ENCODE measurements at regions not wholly inside any gene's neighbourhood (a gene's known extent, or its start where the extent isn't known, plus 50 kb on each side); places are given as distances from the start of the nearest gene placed in this dataset.

GRCh38 chr18:29457316-29457889, 1280.5 kb upstream of the CDH2 start:
- no peak overlapping the region for H3K27ac ChIP-seq (ENCODE audit: insufficient read length, low read depth, low read length)
- H3K27me3 Mint-ChIP-seq (ENCODE audit: low read depth) = no peaks in the 10 kb centered on the region
- no peaks in the 10 kb centered on the region for H3K9me3 ChIP-seq (ENCODE audit: control insufficient read depth, low read depth, low read length)
- no peak overlapping the region for H3K56ac ChIP-seq (ENCODE audit: insufficient read length, low read depth, low read length)
- no peak overlapping the region for H3K4me2 ChIP-seq (ENCODE audit: insufficient read depth, insufficient read length, low read length)
- H3K14ac ChIP-seq (ENCODE audit: insufficient read depth, low read length) = no peak overlapping the region
- H4K20me1 ChIP-seq (ENCODE audit: control insufficient read depth, insufficient read depth, insufficient read length) = no peaks in the 10 kb centered on the region
- no peak overlapping the region for H3K9ac ChIP-seq (ENCODE audit: extremely low read depth, insufficient read length, low read length)
- H3K36me3 Mint-ChIP-seq (ENCODE audit: insufficient read depth in 1 of 3, low read depth in 3 of 3) = no peaks in the 10 kb centered on the region
- no peak overlapping the region for H2BK12ac ChIP-seq (ENCODE audit: insufficient read length, low read depth, low read length)
- H3K18ac ChIP-seq (ENCODE audit: insufficient read length, low read depth, low read length) = no peak overlapping the region
- H3K4me3 Mint-ChIP-seq = no peak overlapping the region
- H3K23me2 ChIP-seq (ENCODE audit: insufficient read length, low read depth, low read length, poor library complexity, severe bottlenecking) = no peaks in the 10 kb centered on the region
- no peaks in the 10 kb centered on the region for H3K79me1 ChIP-seq (ENCODE audit: insufficient read depth, low read depth, low read length, poor library complexity, severe bottlenecking)
- H3K27ac Mint-ChIP-seq = no peak overlapping the region
- no peak overlapping the region for H3T11ph ChIP-seq (ENCODE audit: low read length)
- no peak overlapping the region for H2AFZ ChIP-seq (ENCODE audit: low read length)
- no peak overlapping the region for H3K23ac ChIP-seq (ENCODE audit: insufficient read length, low read depth, low read length)
- no peak overlapping the region for H3K4ac ChIP-seq (ENCODE audit: low read depth, low read length)
- H2BK20ac ChIP-seq (ENCODE audit: low read depth, low read length, poor library complexity, severe bottlenecking) = no peak overlapping the region
- H2BK15ac ChIP-seq (ENCODE audit: low read depth, low read length) = no peak overlapping the region
- no peak overlapping the region for H2BK5ac ChIP-seq (ENCODE audit: insufficient read length, low read length)
- H3K4me1 ChIP-seq (ENCODE audit: insufficient read depth, low read length) = no peaks in the 10 kb centered on the region
- no peak for DNase-seq
- WGBS (ENCODE audit: extremely low coverage, insufficient read length, low lambda C conversion rate) = no CpG with 5 or more reads among the region's 4 CpGs
- no peaks in the 10 kb centered on the region for H3K4me1 Mint-ChIP-seq
- H3K79me2 ChIP-seq (ENCODE audit: insufficient read depth, low read length) = no peaks in the 10 kb centered on the region
- H3K27me3 ChIP-seq (ENCODE audit: insufficient read depth, low read length) = no peaks in the 10 kb centered on the region
- H4K8ac ChIP-seq (replicated peaks; ENCODE audit: insufficient read length, low read depth, low read length) = no peak overlapping the region
- peaks cover 0 to 3% of the 10 kb centered on the region in 2 experiments; a peak in 4 of 5 replicates for H3K9me3 Mint-ChIP-seq
- no peak for TF ChIP-seq CTCF (conservative IDR thresholded peaks at IDR 0.05)
- H2BK120ac ChIP-seq (ENCODE audit: low read depth, low read length, poor library complexity, severe bottlenecking) = no peak overlapping the region
- H4K91ac ChIP-seq (ENCODE audit: insufficient read length, low read depth, low read length) = no peak overlapping the region
- H4K5ac ChIP-seq (ENCODE audit: insufficient read length, low read depth, low read length) = no peak overlapping the region
- no peak overlapping the region for H2AK5ac ChIP-seq (ENCODE audit: insufficient read length, low read length)
